ENCODE measurements at regions not wholly inside any gene's neighbourhood (a gene's known extent, or its start where the extent isn't known, plus 50 kb on each side); places are given as distances from the start of the nearest gene placed in this dataset.

- FAIRE-seq, result no peak
Observed at GRCh38 chr9:78923966-78924659, 627.2 kb downstream of the PSAT1 start.

DNA sequence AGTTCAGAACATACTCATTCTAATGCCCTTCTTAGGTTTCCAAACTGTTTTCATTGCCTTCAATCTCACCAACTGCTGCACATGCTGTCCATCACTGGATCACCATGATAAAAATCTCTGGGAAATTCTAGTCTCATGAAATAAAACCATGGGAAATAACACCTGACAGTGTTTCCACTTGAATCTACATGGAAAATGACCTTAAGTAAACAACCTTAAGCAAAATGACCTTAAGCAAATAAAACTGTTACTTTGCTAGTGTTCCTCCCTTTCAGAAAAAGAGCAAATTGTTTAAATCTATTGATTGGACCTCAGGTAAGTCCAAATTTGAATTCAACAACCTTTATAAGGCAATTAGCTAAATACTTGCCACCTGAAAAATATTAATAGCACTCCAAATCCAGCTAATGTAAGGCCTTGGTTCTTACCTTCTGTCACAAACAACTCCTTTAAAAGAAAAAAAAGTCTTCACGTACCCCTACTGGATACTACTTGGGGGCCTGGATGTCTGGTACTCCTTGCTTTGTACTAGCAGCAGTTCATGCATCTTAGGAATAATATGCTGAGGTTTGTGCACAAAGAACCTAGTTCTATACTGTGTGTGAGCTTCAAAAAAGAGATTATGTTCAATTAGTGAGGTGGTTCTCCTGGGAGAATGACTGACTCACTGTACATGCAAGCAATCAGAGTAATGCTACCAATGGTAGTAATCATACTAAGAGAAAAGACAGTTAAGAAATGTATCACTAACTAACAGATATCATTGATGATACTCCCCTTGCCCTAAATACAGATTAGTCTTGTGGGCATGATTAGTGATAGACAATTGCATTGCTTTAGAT, 630.4 kb downstream of the PSAT1 start:
- FAIRE-seq, result no peak

DNA sequence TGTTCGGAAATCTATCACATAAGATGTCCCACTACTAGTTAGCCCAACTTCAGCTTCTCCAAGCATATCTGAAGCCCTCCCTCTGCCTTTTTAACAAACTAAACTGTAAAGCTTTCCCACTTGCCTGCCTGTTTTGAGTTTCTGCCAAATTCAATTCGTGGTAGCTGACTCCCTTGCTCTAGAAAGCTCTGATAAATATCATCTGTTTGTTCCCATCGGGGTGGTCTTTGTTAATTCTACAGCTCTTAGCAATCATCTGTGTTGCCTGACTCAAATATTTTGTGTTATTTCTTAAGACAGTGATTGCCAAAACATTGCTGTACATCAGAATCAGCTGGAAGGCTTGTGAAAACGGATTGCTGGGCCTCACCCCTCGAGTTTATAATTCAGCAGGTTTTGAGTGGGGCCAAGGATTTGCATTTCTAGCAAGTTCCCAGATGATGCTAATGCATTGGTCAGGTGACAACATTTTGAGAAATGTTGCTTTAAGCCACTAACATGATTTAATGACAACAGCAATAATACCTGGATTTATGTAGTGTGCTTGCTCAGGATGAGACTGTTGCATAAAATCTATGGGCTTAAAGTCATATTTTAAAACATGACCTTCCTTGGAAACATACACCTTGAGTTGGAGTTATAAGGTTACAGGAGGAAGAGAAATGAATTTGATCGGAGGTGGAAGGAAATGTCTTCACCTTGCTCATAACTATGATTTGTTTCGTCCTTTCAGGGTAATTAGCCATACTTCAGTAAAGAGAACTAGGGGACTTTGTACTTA, 631.9 kb downstream of the PSAT1 start:
- FAIRE-seq, result no peak

- FAIRE-seq, result no peak
Observed at GRCh38 chr9:78930281-78930680, 633.4 kb downstream of the PSAT1 start.

DNA sequence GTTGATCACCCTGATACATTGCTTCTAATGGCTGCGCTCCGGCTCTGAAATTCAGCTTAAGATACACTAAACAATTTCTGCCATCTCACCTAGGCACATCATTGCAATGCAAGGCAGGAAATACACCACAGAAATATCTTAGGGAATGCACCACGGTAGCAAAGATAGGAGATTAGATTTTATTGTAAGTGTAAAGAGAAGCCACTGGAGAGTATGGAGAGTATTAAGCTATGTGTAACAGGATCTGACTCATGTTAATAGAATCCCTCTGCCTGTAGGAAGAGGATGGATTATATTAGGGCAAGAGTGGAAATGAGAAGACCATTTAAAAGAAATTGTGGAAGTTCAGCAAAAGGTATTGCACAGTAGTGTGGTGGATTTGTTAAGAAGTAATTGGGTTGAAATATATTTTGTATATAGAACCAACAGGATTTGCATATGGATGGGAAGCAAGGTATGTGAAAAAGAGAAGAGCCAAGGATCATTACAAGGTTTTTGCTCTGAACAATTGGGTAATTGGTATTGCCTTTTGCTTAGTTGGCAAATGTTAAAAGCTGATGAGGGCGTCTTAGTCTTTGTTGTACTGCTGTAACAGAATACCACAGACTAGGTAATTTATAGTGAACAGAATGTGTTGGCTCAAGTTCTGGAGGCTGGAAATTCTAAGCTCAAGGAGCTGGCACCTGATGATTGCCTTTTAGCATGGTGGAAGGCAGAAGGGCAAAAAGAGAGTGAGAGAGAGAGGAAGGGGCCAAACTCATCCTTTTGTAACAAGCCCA, 636.1 kb downstream of the PSAT1 start:
- FAIRE-seq, result no peak

DNA sequence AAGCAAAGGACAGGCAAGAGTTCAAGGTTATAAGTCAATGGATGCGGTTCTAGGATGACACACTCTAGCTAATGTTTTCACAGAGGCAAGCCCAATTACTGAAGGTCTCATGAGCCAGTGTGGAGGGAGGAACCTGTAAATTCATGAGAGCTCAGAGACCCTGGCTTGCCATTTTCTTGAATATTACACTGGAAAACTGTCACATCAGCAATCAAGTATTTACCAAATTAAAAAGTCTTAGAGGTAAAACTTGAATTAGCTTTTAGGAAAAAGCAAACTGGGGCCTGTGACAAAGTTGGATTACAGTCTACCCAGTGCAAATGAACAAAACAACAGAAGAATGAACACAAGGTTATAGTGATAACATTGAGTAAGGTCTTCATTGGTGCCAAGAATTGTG, 636.9 kb upstream of the TLE4 start:
- FAIRE-seq, result no peak

GRCh38 chr9:78938821-78939220, 632.9 kb upstream of the TLE4 start:
- no peak for FAIRE-seq

GRCh38 chr9:78939311-78940065, 632.3 kb upstream of the TLE4 start:
- FAIRE-seq, result no peak

DNA sequence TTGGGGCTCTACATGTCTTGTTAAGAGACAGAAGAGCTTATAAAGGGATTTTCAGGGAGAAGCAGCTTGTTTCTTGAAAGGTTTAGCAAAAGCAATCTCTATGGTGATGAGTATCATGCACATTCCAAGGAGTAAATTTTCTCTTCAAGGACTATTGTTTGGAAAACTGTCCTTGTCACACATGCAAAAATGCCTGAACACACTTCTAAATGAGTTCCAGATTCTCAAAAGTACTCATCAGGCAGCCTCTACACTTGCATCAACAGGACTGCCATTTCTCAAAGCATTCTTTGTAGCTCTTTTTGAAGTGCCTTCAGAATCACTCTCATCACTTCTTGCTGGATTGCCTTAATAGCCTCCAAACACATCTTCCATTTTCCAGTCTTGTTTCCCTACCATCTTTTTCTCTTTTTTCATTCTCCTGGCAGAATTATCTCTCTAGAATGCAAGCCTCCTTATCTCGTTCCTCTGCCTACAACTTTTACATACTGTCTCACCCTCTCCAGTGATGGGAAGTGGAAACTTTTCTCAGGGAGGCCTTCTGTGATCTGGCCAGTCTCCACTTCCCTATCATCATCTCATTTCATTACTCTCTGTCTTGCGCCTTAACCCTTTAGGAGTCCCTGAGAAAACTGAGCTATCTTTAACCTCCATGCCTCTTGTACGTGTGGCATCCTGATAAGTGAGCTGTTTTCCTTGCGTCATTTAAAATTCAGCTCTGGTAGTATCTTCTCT, 631.5 kb upstream of the TLE4 start:
- FAIRE-seq, result no peak

- no peak for FAIRE-seq
Observed at GRCh38 chr9:78954286-78954685, 617.5 kb upstream of the TLE4 start.

- no peak for FAIRE-seq
Observed at GRCh38 chr9:78958892-78959291, 612.9 kb upstream of the TLE4 start.

- FAIRE-seq, result no peak
Observed at GRCh38 chr9:78962156-78962555, 609.6 kb upstream of the TLE4 start.

GRCh38 chr9:78963911-78964310, 607.9 kb upstream of the TLE4 start:
- FAIRE-seq, result no peak

DNA sequence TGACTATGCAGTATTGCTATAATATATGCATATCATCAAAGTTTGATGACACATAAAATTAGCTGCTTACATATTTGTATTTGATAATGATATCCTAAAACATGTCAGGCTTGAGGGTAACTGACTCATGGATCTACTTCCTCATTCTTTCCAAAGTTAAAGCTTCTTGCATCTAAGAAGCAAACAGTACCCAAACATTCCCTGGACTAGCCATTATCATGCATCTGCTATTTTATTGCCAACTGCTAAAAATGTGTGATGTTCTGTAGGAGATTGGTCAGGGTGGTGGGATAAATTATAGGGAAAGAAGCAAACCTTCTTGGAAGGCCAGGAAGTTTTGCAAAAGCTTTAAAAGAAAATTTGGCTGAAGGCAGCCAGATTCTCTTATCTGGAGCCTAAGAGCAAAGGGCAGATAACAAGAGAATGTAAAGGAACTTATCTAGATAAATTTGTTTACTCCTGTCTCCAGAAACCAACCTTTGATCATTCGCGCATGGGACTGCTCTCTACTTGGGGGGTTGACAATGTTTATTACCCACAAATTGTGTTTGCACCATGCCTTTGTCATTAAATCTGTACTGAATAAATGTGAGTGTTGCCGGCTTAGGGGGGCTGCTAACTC, 604.1 kb upstream of the TLE4 start:
- no peak for FAIRE-seq

GRCh38 chr9:78970375-78970774, 601.4 kb upstream of the TLE4 start:
- FAIRE-seq, result no peak

DNA sequence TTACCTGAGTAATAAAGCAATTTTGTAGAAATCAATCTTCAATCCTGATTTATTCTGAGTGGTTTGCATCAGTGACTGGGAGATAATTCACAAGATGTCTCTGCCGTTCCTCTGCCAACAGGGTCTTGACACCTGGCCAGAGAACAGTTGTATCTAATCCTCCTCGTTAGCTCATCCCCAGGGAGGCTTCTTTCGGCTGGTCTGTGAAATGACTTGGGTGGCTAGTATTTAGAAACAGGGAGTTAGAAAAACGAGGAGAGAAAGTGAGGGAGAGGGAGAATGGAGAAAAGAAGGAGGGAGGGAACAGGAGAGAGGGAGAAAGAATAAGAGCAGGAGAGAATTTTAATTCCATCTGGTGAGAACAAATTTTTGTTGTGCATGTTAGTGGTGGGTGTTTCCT, 600.2 kb upstream of the TLE4 start:
- no peak for FAIRE-seq

DNA sequence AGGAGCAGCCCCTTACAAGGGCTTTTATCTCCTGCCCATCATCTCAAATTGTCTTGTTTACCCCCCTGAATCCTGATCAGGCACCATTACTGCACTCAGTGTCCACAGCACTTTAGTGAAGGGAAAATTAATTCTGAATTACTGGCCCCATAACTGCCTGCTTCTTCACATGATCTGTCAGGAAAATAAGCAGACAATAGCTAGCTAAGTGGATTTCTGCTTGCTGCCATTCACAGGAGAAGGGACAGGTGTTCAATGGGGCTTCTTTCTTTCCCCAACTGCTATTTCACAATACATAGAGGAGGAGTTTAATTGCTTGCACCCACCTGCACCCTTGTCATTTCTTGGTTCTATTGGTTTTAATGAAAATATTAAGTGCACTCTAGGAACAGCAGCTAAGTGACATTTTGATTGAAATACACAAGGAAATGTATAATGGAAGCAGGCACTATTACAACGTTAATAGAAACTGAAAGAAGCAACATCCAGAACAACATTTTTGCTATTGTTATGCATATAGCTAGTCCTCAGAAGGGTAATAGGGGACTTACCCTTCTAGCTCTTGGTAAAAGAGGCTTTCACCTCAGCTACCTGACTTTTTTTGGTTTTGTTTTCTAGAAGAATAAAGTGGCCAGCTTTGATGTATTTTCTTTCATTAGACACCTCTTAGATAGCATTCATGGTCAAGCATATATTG, 599.3 kb upstream of the TLE4 start:
- no peak for FAIRE-seq

- no peak for FAIRE-seq
Observed at GRCh38 chr9:78973907-78974306, 597.9 kb upstream of the TLE4 start.

GRCh38 chr9:78982849-78983248, 588.9 kb upstream of the TLE4 start:
- FAIRE-seq, result no peak

DNA sequence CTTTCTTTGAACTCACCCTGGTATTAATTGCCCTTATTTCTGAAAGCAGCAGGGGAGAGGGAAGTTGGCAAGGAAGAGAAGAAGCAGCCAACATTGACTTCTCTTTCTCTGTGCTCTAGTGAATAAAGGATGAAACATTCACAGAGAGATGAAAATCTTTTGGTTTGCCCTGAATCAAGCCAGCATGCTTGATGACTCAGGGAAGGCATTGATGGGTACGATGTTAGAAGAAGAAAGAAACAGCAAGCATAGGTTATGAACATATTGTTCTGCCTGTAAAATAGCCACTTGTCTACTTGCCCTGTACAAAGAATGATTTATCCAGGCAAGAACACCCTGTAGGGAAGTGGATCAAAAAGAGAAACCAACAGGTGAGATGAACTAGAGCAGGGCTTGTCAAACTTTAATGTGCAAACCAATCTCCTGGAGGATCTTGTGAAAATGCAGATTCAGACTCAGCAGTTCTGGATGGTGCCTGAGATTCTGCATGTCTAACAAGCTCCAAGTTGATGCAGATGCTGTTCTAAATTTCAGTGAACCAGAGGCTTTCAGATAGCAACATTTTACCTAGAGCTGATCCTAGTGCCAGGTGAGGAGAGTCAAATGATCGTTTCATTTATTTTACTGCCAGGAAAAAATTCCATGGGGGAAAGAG, 586.6 kb upstream of the TLE4 start:
- FAIRE-seq, result no peak

Measured in islet of Langerhans (tissue), 1 donor.